ENCODE measurements at regions not wholly inside any gene's neighbourhood (a gene's known extent, or its start where the extent isn't known, plus 50 kb on each side); places are given as distances from the start of the nearest gene placed in this dataset.

DNA sequence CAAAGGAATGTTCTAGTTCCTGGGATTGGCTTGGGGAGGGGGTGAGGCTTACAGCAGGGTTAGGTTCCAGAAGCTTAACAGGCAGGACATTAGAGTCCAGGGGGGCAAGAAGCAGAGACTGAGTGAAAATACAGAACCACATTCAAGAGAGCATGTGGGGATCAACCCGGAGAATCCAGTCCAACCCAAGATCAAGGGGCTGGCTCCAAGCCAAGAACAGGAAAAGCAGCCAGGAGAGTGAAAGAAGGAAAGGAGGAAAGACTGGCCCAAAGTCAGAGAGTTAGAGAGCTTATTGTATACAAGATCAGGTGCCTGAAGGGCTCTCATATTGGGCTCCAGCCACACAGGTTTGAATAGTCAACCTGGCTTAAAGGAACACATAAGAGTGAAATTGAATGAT lies 190.3 kb upstream of the CDKN3 start:
- in situ Hi-C loops (cut with HindIII; ENCODE audit: low sequenced_read_pairs) = no loop called here

DNA sequence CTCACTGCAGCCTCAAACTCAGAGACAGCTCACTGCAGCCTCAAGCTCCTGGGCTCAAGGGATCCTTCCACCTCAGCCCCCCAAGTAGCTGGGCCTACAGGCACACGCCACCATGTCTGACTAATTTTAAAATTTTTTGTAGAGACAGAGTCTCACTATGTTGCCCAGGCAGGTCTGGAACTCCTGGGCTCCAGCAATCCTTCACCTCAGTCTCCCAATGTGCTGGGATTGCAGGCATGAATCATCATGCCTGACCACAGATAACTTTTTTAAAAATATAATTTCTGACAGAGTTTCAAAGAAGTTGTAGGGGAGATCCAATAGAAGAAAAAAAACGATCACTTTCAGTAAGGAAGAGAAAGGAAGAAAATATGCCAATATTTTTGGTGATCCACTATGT lies 189.7 kb upstream of the CDKN3 start:
- in situ Hi-C loops (cut with HindIII; ENCODE audit: low sequenced_read_pairs) = no loop called here

DNA sequence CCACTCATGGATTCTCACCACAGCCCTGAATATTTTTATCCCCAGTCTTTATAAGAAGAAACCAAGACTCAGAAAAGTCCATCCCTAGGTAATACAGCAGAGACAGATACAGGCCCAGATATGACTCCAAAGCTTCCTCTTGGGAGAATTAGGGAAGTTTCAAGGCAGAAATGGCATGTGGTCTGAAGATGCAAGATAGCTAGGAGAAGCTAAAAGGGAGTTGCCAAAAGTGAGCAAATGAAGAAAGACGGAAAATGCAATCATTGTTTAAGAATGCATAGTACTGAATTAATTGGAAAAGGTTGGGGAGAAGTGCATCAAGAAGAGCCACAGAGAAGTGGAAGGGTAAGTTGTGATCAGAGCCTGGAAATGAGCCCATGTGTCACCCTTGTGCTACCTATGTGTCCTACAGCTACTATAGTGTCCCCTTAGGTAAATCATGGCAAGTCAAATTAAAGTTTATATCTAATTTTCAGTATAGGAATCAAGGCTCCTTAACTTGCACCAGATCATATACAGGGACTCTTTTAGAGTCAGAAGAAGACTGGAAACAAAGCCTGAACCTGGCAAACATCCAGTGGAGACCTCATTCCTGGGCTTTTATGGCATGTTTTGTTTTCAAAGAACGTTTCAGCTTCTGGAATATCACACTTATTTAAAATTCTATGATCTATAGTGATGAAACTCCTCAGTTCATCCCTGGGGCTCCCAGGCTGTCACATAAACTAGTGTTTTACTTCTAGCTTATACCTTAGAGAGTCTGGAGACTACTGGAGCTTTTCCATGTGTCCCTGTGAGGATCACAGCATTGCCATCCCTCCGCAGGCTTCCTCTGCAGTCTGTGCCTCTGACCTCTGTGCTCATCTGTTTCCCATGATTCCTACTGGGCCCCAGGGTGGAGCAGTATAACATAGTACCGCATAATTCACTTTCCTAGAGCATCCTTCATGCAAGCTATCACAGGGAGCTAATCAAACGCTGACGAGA lies 189.0 kb upstream of the CDKN3 start:
- in situ Hi-C loops (cut with HindIII; ENCODE audit: low sequenced_read_pairs) = no loop called here

- in situ Hi-C loops (cut with HindIII; ENCODE audit: low sequenced_read_pairs) = no loop called here
Measured at GRCh38 chr14:54208751-54209150, 188.1 kb upstream of the CDKN3 start.

DNA sequence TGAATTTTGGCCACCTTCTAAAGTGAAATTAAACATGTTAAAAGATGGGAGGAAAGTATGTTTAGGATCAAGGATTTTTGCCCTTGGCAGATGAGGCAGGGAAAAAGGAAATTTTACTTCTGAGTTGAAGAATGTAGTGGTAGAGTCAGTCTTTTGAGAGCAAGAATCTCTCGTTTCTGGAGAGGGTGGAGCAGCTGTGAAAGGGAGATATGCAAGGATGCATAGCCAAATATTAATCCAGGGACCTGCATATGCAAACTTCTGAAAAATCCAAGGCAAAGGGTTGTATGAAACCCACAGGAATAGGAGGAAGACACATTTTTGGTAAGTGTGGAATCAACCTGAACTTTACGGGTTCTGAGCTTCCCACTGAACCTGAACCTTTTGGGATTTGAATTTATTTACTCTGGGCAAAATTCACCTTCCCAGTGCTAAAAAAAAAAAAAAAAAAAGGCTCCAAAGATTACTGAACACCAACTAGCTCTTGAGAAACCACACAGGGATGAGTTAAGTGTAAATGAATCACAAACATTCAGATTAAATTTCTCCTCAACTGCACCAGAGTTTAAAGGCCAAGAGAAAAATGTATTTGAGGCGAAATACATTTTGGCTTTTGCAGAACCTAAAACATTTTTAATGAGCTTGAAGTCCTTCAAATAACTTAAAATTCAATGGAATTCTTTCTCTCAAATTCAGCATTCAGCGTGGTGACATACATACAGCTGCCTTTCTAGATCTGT lies 187.1 kb upstream of the CDKN3 start:
- in situ Hi-C loops (cut with HindIII; ENCODE audit: low sequenced_read_pairs) = no loop called here

DNA sequence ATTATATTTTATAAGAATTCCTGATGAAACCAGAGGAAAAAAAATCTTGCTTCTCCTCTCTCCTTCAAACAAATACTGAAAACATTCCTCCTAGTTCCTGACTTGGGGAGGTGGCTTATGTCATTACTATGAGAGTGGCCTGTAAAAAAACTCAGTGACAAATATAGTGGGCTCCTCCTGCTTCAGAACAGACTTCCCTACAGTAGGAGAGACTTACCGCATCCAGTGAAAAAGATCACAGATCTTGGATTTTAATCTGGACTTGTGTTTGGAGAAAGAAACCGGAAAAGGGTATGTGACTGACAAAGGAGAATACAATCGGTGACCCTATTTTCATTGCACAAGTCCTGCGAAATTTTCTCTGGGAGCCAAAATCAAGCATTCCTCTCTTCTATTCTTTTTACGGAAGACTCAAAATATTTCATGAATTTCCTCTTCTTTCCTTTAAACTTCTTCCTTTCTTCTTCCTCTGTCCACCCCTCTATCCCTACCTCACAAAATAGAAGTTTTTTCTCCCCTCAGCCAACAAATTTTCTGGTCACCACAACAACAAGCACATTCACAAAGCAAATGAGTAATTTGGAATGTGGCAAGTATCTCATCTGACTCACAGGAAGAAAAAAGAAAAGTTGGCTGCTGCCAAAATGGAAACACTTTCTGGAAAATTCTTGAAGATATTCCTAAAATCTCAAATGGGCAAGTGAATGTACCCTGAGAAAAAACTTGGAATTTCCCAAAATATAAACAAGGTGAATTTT lies 185.1 kb upstream of the CDKN3 start:
- in situ Hi-C loops (cut with HindIII; ENCODE audit: low sequenced_read_pairs) = no loop called here

DNA sequence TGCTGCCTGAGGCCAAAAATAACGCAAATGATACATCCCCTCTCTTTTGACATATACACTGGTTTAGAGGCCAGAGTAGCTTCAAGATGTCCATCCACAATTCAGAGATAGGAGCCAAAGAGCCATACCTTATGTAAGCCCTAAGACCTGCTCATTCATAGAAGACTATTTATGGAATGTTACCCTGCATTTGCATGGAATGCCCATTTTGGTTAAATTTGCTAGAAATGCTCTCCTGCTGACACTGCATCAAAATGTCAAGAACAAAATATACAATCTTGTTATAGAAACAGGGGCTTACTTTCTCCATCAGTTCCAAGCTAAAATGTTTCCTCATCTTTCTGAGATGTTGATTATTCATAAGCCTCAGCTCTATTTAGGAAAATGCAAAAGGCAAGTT lies 183.3 kb upstream of the CDKN3 start:
- in situ Hi-C loops (cut with HindIII; ENCODE audit: low sequenced_read_pairs) = no loop called here

DNA sequence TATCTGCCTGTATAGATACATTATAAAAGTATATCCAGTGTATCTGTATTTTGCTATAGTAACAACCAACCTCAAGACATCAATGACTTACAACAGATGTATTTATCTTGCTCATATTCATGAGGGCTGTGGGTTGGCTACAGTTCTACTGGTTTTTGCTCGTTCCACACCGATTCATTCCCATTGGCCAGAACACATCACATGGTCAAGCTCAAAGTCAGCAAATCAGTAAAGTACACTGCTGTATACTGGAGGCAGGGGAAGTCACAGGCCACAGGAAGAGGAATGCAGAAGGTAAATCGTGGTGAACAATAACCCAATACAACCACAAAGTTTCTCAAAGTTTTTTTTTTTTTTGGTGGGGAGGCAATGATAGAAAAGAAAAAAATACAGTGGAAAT lies 180.0 kb upstream of the CDKN3 start:
- in situ Hi-C loops (cut with HindIII; ENCODE audit: low sequenced_read_pairs) = no loop called here

DNA sequence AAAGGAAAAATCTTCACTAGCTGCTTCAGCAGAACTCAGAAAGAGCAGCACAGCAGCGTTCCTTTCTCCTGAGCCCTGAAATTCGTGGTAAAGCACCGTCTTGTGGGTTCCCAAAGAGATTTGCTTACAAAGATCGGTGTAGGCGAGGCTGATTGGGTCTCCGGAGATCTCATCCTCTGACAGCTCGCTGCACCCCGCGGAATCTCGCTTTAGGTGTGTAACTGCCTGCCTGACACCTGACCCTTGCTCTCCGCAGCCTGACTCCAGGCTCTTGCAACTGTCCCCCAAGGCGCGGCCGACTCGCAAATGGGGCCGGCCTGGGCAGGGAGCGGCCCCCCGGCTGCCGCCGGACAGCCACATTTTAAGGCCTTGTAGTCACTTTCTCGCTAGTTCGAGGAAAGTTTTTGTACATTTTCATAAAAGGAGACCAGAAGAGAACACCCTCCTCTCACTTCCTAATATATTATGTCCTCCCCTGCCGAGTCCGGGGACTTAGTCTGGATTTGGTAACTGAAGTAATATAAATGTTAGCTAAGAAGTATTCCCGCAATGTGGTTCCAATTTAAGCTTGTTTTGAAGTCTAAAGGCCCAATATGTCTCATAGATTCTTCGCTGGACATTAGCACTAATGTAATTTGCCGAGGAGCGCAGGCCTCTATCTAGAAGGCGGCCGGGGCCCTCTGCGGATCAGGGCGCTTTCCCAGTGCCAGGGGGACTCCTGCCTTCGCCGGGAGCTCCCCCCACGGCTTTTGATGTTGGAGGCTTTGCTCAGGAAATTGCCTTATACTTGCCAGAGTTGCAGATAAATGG lies 177.3 kb upstream of the CDKN3 start:
- in situ Hi-C loops (cut with HindIII; ENCODE audit: low sequenced_read_pairs) = no loop called here

- in situ Hi-C loops (cut with HindIII; ENCODE audit: low sequenced_read_pairs) = no loop called here
Measured at GRCh38 chr14:54220071-54220703, 176.6 kb upstream of the CDKN3 start.

- in situ Hi-C loops (cut with HindIII; ENCODE audit: low sequenced_read_pairs) = no loop called here
Measured at GRCh38 chr14:54220704-54221431, 175.9 kb upstream of the CDKN3 start.

- in situ Hi-C loops (cut with HindIII; ENCODE audit: low sequenced_read_pairs) = no loop called here
Measured at GRCh38 chr14:54221432-54221803, 175.4 kb upstream of the CDKN3 start.

DNA sequence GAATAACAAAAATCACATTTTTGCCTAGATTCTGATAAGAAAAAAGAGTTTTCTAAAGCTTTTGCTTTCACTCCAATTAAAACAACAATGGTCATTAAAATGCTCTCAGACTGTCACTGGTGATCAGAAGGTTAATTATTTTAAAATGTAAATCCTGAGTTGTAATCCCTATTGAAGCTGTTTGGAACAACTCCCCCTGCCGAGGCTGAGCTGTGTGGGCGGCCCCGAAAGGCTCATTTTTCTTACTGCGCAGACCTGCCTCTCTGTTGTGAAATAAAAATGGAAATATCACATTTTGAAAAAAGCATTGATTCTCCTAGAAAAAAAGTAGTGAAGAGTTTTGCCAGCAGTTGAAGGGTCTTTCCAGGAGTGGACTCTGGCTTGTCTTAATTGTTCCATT lies 174.8 kb upstream of the CDKN3 start:
- in situ Hi-C loops (cut with HindIII; ENCODE audit: low sequenced_read_pairs) = no loop called here

DNA sequence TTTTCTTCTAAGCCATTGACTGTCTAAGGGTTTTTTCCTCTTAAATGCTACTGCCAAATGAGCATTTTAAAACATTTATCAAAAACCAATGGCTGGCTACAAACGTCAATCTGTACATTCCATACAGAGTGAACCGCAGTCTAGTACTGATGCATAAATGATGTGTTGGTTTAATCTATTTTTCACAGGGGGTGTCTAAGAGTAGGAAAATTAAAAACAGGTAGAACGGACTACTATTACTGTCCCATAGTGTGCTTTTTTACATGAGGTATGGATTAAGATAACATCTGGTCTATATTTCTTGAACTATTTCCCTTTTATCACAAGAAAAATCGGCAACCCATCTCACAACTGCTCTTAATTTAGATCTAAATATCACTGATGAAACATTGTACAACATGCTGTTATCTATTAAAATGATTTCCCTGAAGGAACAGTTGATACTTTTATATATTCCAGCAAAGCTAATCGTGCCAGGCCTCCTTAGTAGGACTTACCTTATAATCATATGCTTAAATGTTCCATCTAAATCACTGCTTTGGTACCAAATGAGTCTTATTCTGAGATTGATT lies 172.9 kb upstream of the CDKN3 start:
- in situ Hi-C loops (cut with HindIII; ENCODE audit: low sequenced_read_pairs) = no loop called here

GRCh38 chr14:54225457-54226060 lies 171.2 kb upstream of the CDKN3 start:
- in situ Hi-C loops (cut with HindIII; ENCODE audit: low sequenced_read_pairs) = no loop called here

GRCh38 chr14:54226103-54226502 lies 170.7 kb upstream of the CDKN3 start:
- in situ Hi-C loops (cut with HindIII; ENCODE audit: low sequenced_read_pairs) = no loop called here

DNA sequence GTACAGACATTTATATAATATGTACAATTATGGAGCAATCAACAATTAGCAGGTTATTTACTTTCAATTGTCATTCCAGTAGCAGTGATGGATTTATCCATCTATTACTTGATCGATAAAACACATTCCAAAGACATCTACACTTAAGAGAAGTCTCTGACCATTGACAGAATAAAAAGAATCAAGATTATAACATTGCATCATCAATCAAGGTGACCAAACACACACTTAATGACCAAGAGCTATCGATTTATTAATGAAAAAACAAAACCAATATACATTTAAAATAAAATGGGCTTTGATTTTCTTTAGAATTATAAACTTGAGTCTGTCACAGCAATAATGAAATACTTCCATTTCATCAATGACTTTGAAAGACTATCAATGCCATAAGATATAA lies 170.2 kb upstream of the CDKN3 start:
- in situ Hi-C loops (cut with HindIII; ENCODE audit: low sequenced_read_pairs) = no loop called here

- in situ Hi-C loops (cut with HindIII; ENCODE audit: low sequenced_read_pairs) = no loop called here
Measured at GRCh38 chr14:54229136-54229535, 167.7 kb upstream of the CDKN3 start.

DNA sequence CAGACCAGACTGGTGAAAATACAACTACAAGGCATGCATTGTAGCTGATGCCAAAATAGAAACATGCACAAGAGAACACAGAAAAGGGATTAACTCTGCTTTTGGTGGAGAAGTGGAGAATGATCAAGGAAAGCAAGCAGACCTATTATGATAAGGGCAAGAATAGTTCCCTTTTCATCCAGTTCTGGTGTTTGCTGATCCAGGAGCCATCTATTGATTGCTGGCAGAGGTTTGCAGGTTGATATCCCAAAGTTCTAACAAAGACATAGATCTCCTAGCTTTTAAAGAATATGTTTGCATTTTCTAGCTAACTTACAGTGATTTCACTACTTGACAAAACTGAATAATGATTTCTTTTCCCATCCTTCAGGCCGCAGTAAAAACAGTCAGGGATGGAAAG lies 166.2 kb upstream of the CDKN3 start:
- in situ Hi-C loops (cut with HindIII; ENCODE audit: low sequenced_read_pairs) = no loop called here

Measured in DLD1 (cell line).